H9 (cell line): ENCODE measurements at regions not wholly inside any gene's neighbourhood (a gene's known extent, or its start where the extent isn't known, plus 50 kb on each side); places are given as distances from the start of the nearest gene placed in this dataset.

Source experiments
- DNase-seq: peaks from one replicate; pipeline ENCODE4 v3.0.0-alpha.2; 2017
- H2AFZ ChIP-seq: one replicate; pipeline ENCODE4 v1.6.1; 2013; ENCODE audit warnings: mild to moderate bottlenecking, low read length, control low read depth, moderate library complexity
- H2AK5ac ChIP-seq: 2 replicates; pipeline ENCODE4 v1.6.1; 2013; ENCODE audit warnings: low read length, control low read depth, mixed read lengths; ENCODE audit not compliant: insufficient read length
- H2BK120ac ChIP-seq: one replicate; pipeline ENCODE4 v1.6.1; 2013; ENCODE audit warnings: low read depth, mild to moderate bottlenecking, low read length, control low read depth, inconsistent platforms; ENCODE audit not compliant: poor library complexity, severe bottlenecking
- H2BK12ac ChIP-seq: 2 replicates; pipeline ENCODE4 v1.6.1; 2013; ENCODE audit warnings: low read length, control low read depth, mixed read lengths, low read depth; ENCODE audit not compliant: insufficient read length
- H2BK15ac ChIP-seq: 2 replicates; pipeline ENCODE4 v1.6.1; 2013; ENCODE audit warnings: low read depth, low read length, control low read depth
- H2BK20ac ChIP-seq: one replicate; pipeline ENCODE4 v1.6.1; 2013; ENCODE audit warnings: low read depth, mild to moderate bottlenecking, low read length, control low read depth, inconsistent platforms; ENCODE audit not compliant: poor library complexity, severe bottlenecking
- H2BK5ac ChIP-seq: 2 replicates; pipeline ENCODE4 v1.6.1; 2013; ENCODE audit warnings: low read length, control low read depth, mixed read lengths; ENCODE audit not compliant: insufficient read length
- H3K14ac ChIP-seq: 2 replicates; pipeline ENCODE4 v1.6.1; 2013; ENCODE audit warnings: low read length, control low read depth; ENCODE audit not compliant: insufficient read depth
- H3K18ac ChIP-seq: 2 replicates; pipeline ENCODE4 v1.6.1; 2013; ENCODE audit warnings: low read depth, mild to moderate bottlenecking, mixed read lengths, low read length, control low read depth; ENCODE audit not compliant: insufficient read length
- H3K23ac ChIP-seq: 2 replicates; pipeline ENCODE4 v1.6.1; 2013; ENCODE audit warnings: low read length, control low read depth, mixed read lengths, low read depth; ENCODE audit not compliant: insufficient read length
- H3K23me2 ChIP-seq: 2 replicates; pipeline ENCODE4 v1.6.1; 2013; ENCODE audit warnings: low read depth, mild to moderate bottlenecking, mixed read lengths, low read length, control low read depth; ENCODE audit not compliant: insufficient read length, poor library complexity, severe bottlenecking
- H3K27ac ChIP-seq: 2 replicates; pipeline ENCODE4 v1.5.1; 2013; ENCODE audit warnings: low read length, control low read depth, mixed read lengths, low read depth; ENCODE audit not compliant: insufficient read length
- H3K27me3 ChIP-seq: 2 replicates; pipeline ENCODE4 v1.6.1; 2013; ENCODE audit warnings: low read length, control low read depth, inconsistent platforms; ENCODE audit not compliant: insufficient read depth
- H3K4ac ChIP-seq: 2 replicates; pipeline ENCODE4 v1.6.1; 2013; ENCODE audit warnings: low read depth, mild to moderate bottlenecking, control low read depth, inconsistent platforms, low read length, moderate library complexity
- H3K4me1 ChIP-seq: 2 replicates; pipeline ENCODE4 v1.6.1; 2013; ENCODE audit warnings: low read length, control low read depth, inconsistent platforms; ENCODE audit not compliant: insufficient read depth
- H3K4me2 ChIP-seq: 2 replicates; pipeline ENCODE4 v1.6.1; 2013; ENCODE audit warnings: low read length, control low read depth, mixed read lengths; ENCODE audit not compliant: insufficient read length, insufficient read depth
- H3K56ac ChIP-seq: 2 replicates; pipeline ENCODE4 v1.6.1; 2013; ENCODE audit warnings: low read depth, mild to moderate bottlenecking, mixed read lengths, low read length, control low read depth; ENCODE audit not compliant: insufficient read length
- H3K79me1 ChIP-seq: 2 replicates; pipeline ENCODE4 v1.6.1; 2013; ENCODE audit warnings: low read depth, mild to moderate bottlenecking, moderate library complexity, low read length, control low read depth, inconsistent platforms; ENCODE audit not compliant: insufficient read depth, poor library complexity, severe bottlenecking
- H3K79me2 ChIP-seq: 2 replicates; pipeline ENCODE4 v1.6.1; 2013; ENCODE audit warnings: low read length, control low read depth, inconsistent platforms; ENCODE audit not compliant: insufficient read depth
- H3K9ac ChIP-seq: 2 replicates; pipeline ENCODE4 v1.6.1; 2013; ENCODE audit warnings: low read length, control low read depth, mixed read lengths; ENCODE audit not compliant: insufficient read length; ENCODE audit errors: extremely low read depth
- H3K9me3 ChIP-seq: one replicate; pipeline ENCODE4 v1.6.1; 2013; ENCODE audit warnings: low read depth, low read length, inconsistent platforms; ENCODE audit not compliant: control insufficient read depth
- H3T11ph ChIP-seq: one replicate; pipeline ENCODE4 v1.6.1; 2013; ENCODE audit warnings: mild to moderate bottlenecking, low read length, control low read depth, inconsistent platforms
- H4K20me1 ChIP-seq: one replicate; pipeline ENCODE4 v1.6.1; 2013; ENCODE audit not compliant: control insufficient read depth, insufficient read length, insufficient read depth
- H4K5ac ChIP-seq: 2 replicates; pipeline ENCODE4 v1.6.1; 2013; ENCODE audit warnings: low read depth, mild to moderate bottlenecking, mixed read lengths, low read length, control low read depth; ENCODE audit not compliant: insufficient read length
- H4K8ac ChIP-seq: replicated peaks from 2 replicates; pipeline ENCODE4 v1.6.1; 2013; ENCODE audit warnings: low read length, control low read depth, mixed read lengths, low read depth; ENCODE audit not compliant: insufficient read length
- H4K91ac ChIP-seq: 2 replicates; pipeline ENCODE4 v1.6.1; 2013; ENCODE audit warnings: low read depth, mild to moderate bottlenecking, moderate library complexity, mixed read lengths, low read length, control low read depth; ENCODE audit not compliant: insufficient read length
- H3K27ac Mint-ChIP-seq, 3 experiments: 2 replicates in 2 of 3; 3 replicates in 1 of 3; pipeline ENCODE4 v1.8.0; 2020 to 2021; ENCODE audit warnings: mixed read lengths in 3 of 3, mild to moderate bottlenecking in 1 of 3, moderate library complexity in 1 of 3
- H3K27me3 Mint-ChIP-seq: 2 replicates; pipeline ENCODE4 v1.8.0; 2021; ENCODE audit warnings: low read depth, mild to moderate bottlenecking, moderate library complexity, mixed read lengths
- H3K36me3 Mint-ChIP-seq, 3 experiments: 2 replicates in 2 of 3; 3 replicates in 1 of 3; pipeline ENCODE4 v1.8.0; 2020 to 2021; ENCODE audit warnings: low read depth in 3 of 3, mixed read lengths in 3 of 3; ENCODE audit not compliant: insufficient read depth in 1 of 3
- H3K4me1 Mint-ChIP-seq, 2 experiments: 2 replicates each; pipeline ENCODE4 v1.8.0; 2020; ENCODE audit warnings: mixed read lengths in 2 of 2
- H3K4me3 Mint-ChIP-seq, 2 experiments: 2 replicates in 1 of 2; 3 replicates in 1 of 2; pipeline ENCODE4 v1.8.0; 2020 to 2021; ENCODE audit warnings: mild to moderate bottlenecking in 2 of 2, mixed read lengths in 2 of 2, moderate library complexity in 1 of 2
- H3K9me3 Mint-ChIP-seq, 2 experiments: 2 replicates in 1 of 2; 3 replicates in 1 of 2; pipeline ENCODE4 v1.8.0; 2020; ENCODE audit warnings: mild to moderate bottlenecking in 2 of 2, mixed read lengths in 2 of 2, moderate library complexity in 1 of 2
- WGBS: extraction: QIAGEN DNeasy Blood & Tissue Kit; methylation state at CpG from one replicate; pipeline ENCODE4 v1.1.7; 2013; ENCODE audit warnings: missing lambda C conversion rate, low lambda C conversion rate, mixed read lengths; ENCODE audit not compliant: insufficient read length; ENCODE audit errors: extremely low coverage; 5-methylcytosine and 5-hydroxymethylcytosine counted together
- TF ChIP-seq, protein P1 (sequence below): fragments of 200-600 bp; sonication (generic); conservative IDR thresholded peaks from 3 replicates; pipeline ENCODE4 v1.8.0; 2021; ENCODE audit warnings: antibody characterized with exemption, mild to moderate bottlenecking

DNA sequence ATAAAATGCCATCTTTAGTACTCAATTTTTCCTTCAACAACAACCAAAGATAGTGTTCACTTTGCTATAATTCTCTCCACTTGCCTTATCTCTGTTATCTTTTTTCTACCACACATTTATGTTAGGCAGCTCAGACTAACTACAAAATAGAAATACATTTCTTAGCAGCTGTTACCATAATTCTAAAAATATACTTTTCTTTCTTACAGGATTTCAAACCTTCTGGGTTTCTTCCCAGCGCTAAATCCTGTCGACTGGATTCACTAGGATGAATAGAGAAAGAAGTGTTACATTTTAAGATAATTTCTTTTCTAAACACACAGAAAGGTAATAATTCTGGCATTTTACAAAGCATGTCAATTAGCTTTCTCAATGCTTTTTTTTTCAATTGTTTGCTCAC is 105.5 kb upstream of the GK2 start:
- no CpG with 5 or more reads among the region's 2 CpGs for WGBS
- Mint-ChIP-seq H3K9me3 (no peaks in the 10 kb centered on the region), H3K4me3 (no peak overlapping the region)

More for the DNA sequence above, 105.5 kb upstream of the GK2 start:
- H3K36me3 Mint-ChIP-seq, result no peaks in the 10 kb centered on the region
- H3K27me3 Mint-ChIP-seq, result no peaks in the 10 kb centered on the region
- H3K4me1 Mint-ChIP-seq, result no peaks in the 10 kb centered on the region
- no peak for DNase-seq
- TF ChIP-seq, protein P1, sequence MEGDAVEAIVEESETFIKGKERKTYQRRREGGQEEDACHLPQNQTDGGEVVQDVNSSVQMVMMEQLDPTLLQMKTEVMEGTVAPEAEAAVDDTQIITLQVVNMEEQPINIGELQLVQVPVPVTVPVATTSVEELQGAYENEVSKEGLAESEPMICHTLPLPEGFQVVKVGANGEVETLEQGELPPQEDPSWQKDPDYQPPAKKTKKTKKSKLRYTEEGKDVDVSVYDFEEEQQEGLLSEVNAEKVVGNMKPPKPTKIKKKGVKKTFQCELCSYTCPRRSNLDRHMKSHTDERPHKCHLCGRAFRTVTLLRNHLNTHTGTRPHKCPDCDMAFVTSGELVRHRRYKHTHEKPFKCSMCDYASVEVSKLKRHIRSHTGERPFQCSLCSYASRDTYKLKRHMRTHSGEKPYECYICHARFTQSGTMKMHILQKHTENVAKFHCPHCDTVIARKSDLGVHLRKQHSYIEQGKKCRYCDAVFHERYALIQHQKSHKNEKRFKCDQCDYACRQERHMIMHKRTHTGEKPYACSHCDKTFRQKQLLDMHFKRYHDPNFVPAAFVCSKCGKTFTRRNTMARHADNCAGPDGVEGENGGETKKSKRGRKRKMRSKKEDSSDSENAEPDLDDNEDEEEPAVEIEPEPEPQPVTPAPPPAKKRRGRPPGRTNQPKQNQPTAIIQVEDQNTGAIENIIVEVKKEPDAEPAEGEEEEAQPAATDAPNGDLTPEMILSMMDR, result no peak
- Histone ChIP-seq H4K8ac (no peak overlapping the region), H3K23me2 (no peaks in the 10 kb centered on the region), H2BK20ac (no peak overlapping the region), H2BK12ac (no peak overlapping the region), H3K14ac (no peak overlapping the region), H3K9me3 (no peaks in the 10 kb centered on the region), H3T11ph (no peak overlapping the region), H3K4me2 (no peak overlapping the region), H3K18ac (no peak overlapping the region), H4K91ac (no peak overlapping the region), H3K56ac (no peak overlapping the region), H2AFZ (no peak overlapping the region), H3K79me2 (no peaks in the 10 kb centered on the region), H4K5ac (no peak overlapping the region), H2BK120ac (no peak overlapping the region), H2AK5ac (no peak overlapping the region), H2BK5ac (no peak overlapping the region), H3K27ac (no peak overlapping the region), H2BK15ac (no peak overlapping the region), H3K4ac (no peak overlapping the region), H4K20me1 (no peaks in the 10 kb centered on the region), H3K23ac (no peak overlapping the region), H3K4me1 (no peaks in the 10 kb centered on the region), H3K27me3 (no peaks in the 10 kb centered on the region), H3K9ac (no peak overlapping the region), H3K79me1 (no peaks in the 10 kb centered on the region)
- no peak overlapping the region for H3K27ac Mint-ChIP-seq
